Karpas-422 (cell line): ENCODE measurements at regions not wholly inside any gene's neighbourhood (a gene's known extent, or its start where the extent isn't known, plus 50 kb on each side); places are given as distances from the start of the nearest gene placed in this dataset.

Experiments used
- DNase-seq: peaks from one replicate; pipeline ENCODE4 v3.0.0-alpha.2; 2015
- H2AFZ ChIP-seq: fragments of 200-600 bp; sonication (generic); 2 replicates; pipeline ENCODE4 v1.6.1; 2014; ENCODE audit warnings: antibody characterized with exemption, low read length, mixed read lengths
- H3K27ac ChIP-seq: fragments of 200-600 bp; sonication (generic); 2 replicates; pipeline ENCODE4 v1.5.1; 2014; ENCODE audit warnings: mild to moderate bottlenecking, low read length, moderate library complexity
- H3K27me3 ChIP-seq: fragments of 200-600 bp; sonication (generic); 2 replicates; pipeline ENCODE4 v1.6.1; 2014; ENCODE audit warnings: low read length, mixed read lengths
- H3K36me3 ChIP-seq: fragments of 200-600 bp; sonication (generic); 2 replicates; pipeline ENCODE4 v1.6.1; 2014; ENCODE audit warnings: low read length, mixed read lengths; ENCODE audit not compliant: insufficient read depth
- H3K4me1 ChIP-seq: fragments of 200-600 bp; sonication (generic); 2 replicates; pipeline ENCODE4 v1.6.1; 2014; ENCODE audit warnings: mild to moderate bottlenecking, low read length, mixed read lengths
- H3K4me2 ChIP-seq: fragments of 200-600 bp; sonication (generic); 2 replicates; pipeline ENCODE4 v1.6.1; 2014; ENCODE audit warnings: low read length, low read depth, mild to moderate bottlenecking; ENCODE audit not compliant: poor library complexity, severe bottlenecking
- H3K4me3 ChIP-seq: fragments of 200-600 bp; sonication (generic); 2 replicates; pipeline ENCODE4 v1.5.1; 2014; ENCODE audit warnings: mild to moderate bottlenecking, antibody characterized with exemption, low read length, mixed read lengths
- H3K79me2 ChIP-seq: fragments of 200-600 bp; sonication (generic); 2 replicates; pipeline ENCODE4 v1.6.1; 2014; ENCODE audit warnings: mild to moderate bottlenecking, low read length, mixed read lengths
- H3K9ac ChIP-seq: fragments of 200-600 bp; sonication (generic); 2 replicates; pipeline ENCODE4 v1.6.0; 2014; ENCODE audit warnings: low read length
- H3K9me2 ChIP-seq: fragments of 200-600 bp; sonication (generic), shearing (Covaris generic); replicated peaks from 2 replicates; pipeline ENCODE4 v1.6.0; 2014; ENCODE audit warnings: mild to moderate bottlenecking, low read length, moderate library complexity; ENCODE audit not compliant: insufficient read depth
- H3K9me3 ChIP-seq: fragments of 300-700, 200-600 bp; sonication (generic); 2 replicates; pipeline ENCODE4 v1.6.1; 2014; ENCODE audit warnings: low read length, mixed read lengths
- H4K20me1 ChIP-seq: fragments of 200-600 bp; sonication (generic); 2 replicates; pipeline ENCODE4 v1.6.1; 2014; ENCODE audit warnings: mild to moderate bottlenecking, antibody characterized with exemption, low read length, low read depth; ENCODE audit not compliant: insufficient read depth

- H3K9ac ChIP-seq = no peak overlapping the region
- no peak overlapping the region for H3K27ac ChIP-seq
- no peaks in the 10 kb centered on the region for H4K20me1 ChIP-seq
- H3K36me3 ChIP-seq = no peaks in the 10 kb centered on the region
- no peaks in the 10 kb centered on the region for H3K9me3 ChIP-seq
- H3K27me3 ChIP-seq = no peaks in the 10 kb centered on the region
- no peak overlapping the region for H3K4me3 ChIP-seq
- no peak for DNase-seq
- no peak overlapping the region for H3K4me2 ChIP-seq
- H2AFZ ChIP-seq = no peak overlapping the region
- H3K79me2 ChIP-seq = no peaks in the 10 kb centered on the region
- no peaks in the 10 kb centered on the region for H3K9me2 ChIP-seq
- no peaks in the 10 kb centered on the region for H3K4me1 ChIP-seq
Observed at GRCh38 chr1:177753655-177754054, 216.2 kb downstream of the SEC16B start.

- Histone ChIP-seq H3K36me3 (no peaks in the 10 kb centered on the region), H3K79me2 (no peaks in the 10 kb centered on the region), H3K4me2 (no peak overlapping the region), H4K20me1 (no peaks in the 10 kb centered on the region), H3K9me3 (no peaks in the 10 kb centered on the region), H2AFZ (no peak overlapping the region), H3K9me2 (no peaks in the 10 kb centered on the region), H3K27ac (no peak overlapping the region), H3K9ac (no peak overlapping the region), H3K27me3 (no peaks in the 10 kb centered on the region), H3K4me1 (no peaks in the 10 kb centered on the region), H3K4me3 (no peak overlapping the region)
- DNase-seq = no peak
Observed at GRCh38 chr1:177748080-177748801, 221.6 kb downstream of the SEC16B start.

- H3K9me2 ChIP-seq = no peaks in the 10 kb centered on the region
- H3K36me3 ChIP-seq = no peaks in the 10 kb centered on the region
- no peak overlapping the region for H2AFZ ChIP-seq
- no peak overlapping the region for H3K4me2 ChIP-seq
- no peaks in the 10 kb centered on the region for H3K79me2 ChIP-seq
- no peak for DNase-seq
- H3K27ac ChIP-seq = no peak overlapping the region
- no peak overlapping the region for H3K9ac ChIP-seq
- no peaks in the 10 kb centered on the region for H3K9me3 ChIP-seq
- H3K4me1 ChIP-seq = no peaks in the 10 kb centered on the region
- no peaks in the 10 kb centered on the region for H4K20me1 ChIP-seq
- H3K27me3 ChIP-seq = no peaks in the 10 kb centered on the region
- H3K4me3 ChIP-seq = no peak overlapping the region
Observed at GRCh38 chr1:177746155-177746554, 223.7 kb downstream of the SEC16B start.

GRCh38 chr1:177744906-177745305 is 225.0 kb downstream of the SEC16B start:
- no peaks in the 10 kb centered on the region for H3K79me2 ChIP-seq

GRCh38 chr1:177741476-177741875 is 228.4 kb downstream of the SEC16B start:
- Histone ChIP-seq H3K9ac (no peak overlapping the region), H3K4me1 (no peaks in the 10 kb centered on the region), H3K27me3 (no peaks in the 10 kb centered on the region), H3K79me2 (no peaks in the 10 kb centered on the region), H3K9me3 (no peaks in the 10 kb centered on the region), H3K4me3 (no peak overlapping the region), H3K4me2 (no peak overlapping the region), H3K27ac (no peak overlapping the region), H4K20me1 (no peaks in the 10 kb centered on the region), H3K36me3 (no peaks in the 10 kb centered on the region), H2AFZ (no peak overlapping the region), H3K9me2 (no peaks in the 10 kb centered on the region)
- DNase-seq = no peak

More at GRCh38 chr1:177744906-177745305, 225.0 kb downstream of the SEC16B start:
- Histone ChIP-seq H3K36me3 (no peaks in the 10 kb centered on the region), H3K27me3 (no peaks in the 10 kb centered on the region), H4K20me1 (no peaks in the 10 kb centered on the region), H3K9ac (no peak overlapping the region), H2AFZ (no peak overlapping the region), H3K27ac (no peak overlapping the region), H3K4me1 (no peaks in the 10 kb centered on the region), H3K9me3 (no peaks in the 10 kb centered on the region), H3K4me2 (no peak overlapping the region), H3K9me2 (no peaks in the 10 kb centered on the region), H3K4me3 (no peak overlapping the region)
- no peak for DNase-seq

GRCh38 chr1:177739780-177740179 is 230.1 kb downstream of the SEC16B start:
- H3K9ac ChIP-seq = no peak overlapping the region
- H3K9me2 ChIP-seq = no peaks in the 10 kb centered on the region
- H3K36me3 ChIP-seq = no peaks in the 10 kb centered on the region
- H3K79me2 ChIP-seq = no peaks in the 10 kb centered on the region
- H2AFZ ChIP-seq = no peak overlapping the region
- H3K4me1 ChIP-seq = no peaks in the 10 kb centered on the region
- H3K9me3 ChIP-seq = no peaks in the 10 kb centered on the region
- no peak overlapping the region for H3K27ac ChIP-seq
- no peaks in the 10 kb centered on the region for H3K27me3 ChIP-seq
- no peak overlapping the region for H3K4me2 ChIP-seq
- no peaks in the 10 kb centered on the region for H4K20me1 ChIP-seq
- no peak for DNase-seq
- no peak overlapping the region for H3K4me3 ChIP-seq

GRCh38 chr1:177737456-177737855 is 232.4 kb downstream of the SEC16B start:
- no peaks in the 10 kb centered on the region for H3K79me2 ChIP-seq
- H3K9me3 ChIP-seq = no peaks in the 10 kb centered on the region
- H3K36me3 ChIP-seq = no peaks in the 10 kb centered on the region
- H3K9me2 ChIP-seq = no peaks in the 10 kb centered on the region
- no peaks in the 10 kb centered on the region for H3K27me3 ChIP-seq
- no peaks in the 10 kb centered on the region for H3K4me1 ChIP-seq
- H2AFZ ChIP-seq = no peak overlapping the region
- no peak overlapping the region for H3K27ac ChIP-seq
- no peak overlapping the region for H3K9ac ChIP-seq
- H3K4me2 ChIP-seq = no peak overlapping the region
- no peak overlapping the region for H3K4me3 ChIP-seq
- no peak for DNase-seq
- H4K20me1 ChIP-seq = no peaks in the 10 kb centered on the region

- no peaks in the 10 kb centered on the region for H3K36me3 ChIP-seq
- no peaks in the 10 kb centered on the region for H3K9me2 ChIP-seq
- H3K9me3 ChIP-seq = no peaks in the 10 kb centered on the region
- no peak overlapping the region for H3K27ac ChIP-seq
- H4K20me1 ChIP-seq = no peaks in the 10 kb centered on the region
- no peaks in the 10 kb centered on the region for H3K27me3 ChIP-seq
- no peak overlapping the region for H3K9ac ChIP-seq
- DNase-seq = no peak
- no peaks in the 10 kb centered on the region for H3K79me2 ChIP-seq
- H3K4me2 ChIP-seq = no peak overlapping the region
- no peak overlapping the region for H3K4me3 ChIP-seq
- no peak overlapping the region for H2AFZ ChIP-seq
- no peaks in the 10 kb centered on the region for H3K4me1 ChIP-seq
Observed at GRCh38 chr1:177732178-177732577, 237.7 kb downstream of the SEC16B start.
